Ishikawa (cell line): ENCODE measurements at regions not wholly inside any gene's neighbourhood (a gene's known extent, or its start where the extent isn't known, plus 50 kb on each side); places are given as distances from the start of the nearest gene placed in this dataset.

Source experiments
- CEBPB ChIP-seq: IDR thresholded peaks from 2 replicates; pipeline ENCODE4 v1.6.1; 2012
- CREB1 ChIP-seq: IDR thresholded peaks from 2 replicates; pipeline ENCODE4 v1.6.1; 2012; ENCODE audit warnings: low read depth
- EGR1 ChIP-seq: IDR thresholded peaks from 2 replicates; pipeline ENCODE4 v1.6.1; 2012
- EP300 ChIP-seq: IDR thresholded peaks from 2 replicates; pipeline ENCODE4 v1.6.1; 2012; ENCODE audit warnings: borderline replicate concordance
- FOXM1 ChIP-seq: IDR thresholded peaks from 2 replicates; pipeline ENCODE4 v1.6.1; 2012; ENCODE audit warnings: low read depth, borderline replicate concordance
- NFIC ChIP-seq: IDR thresholded peaks from 2 replicates; pipeline ENCODE4 v1.6.1; 2012
- RAD21 ChIP-seq: IDR thresholded peaks from 2 replicates; pipeline ENCODE4 v1.6.1; 2012; ENCODE audit warnings: low read depth
- TAF1 ChIP-seq: IDR thresholded peaks from 2 replicates; pipeline ENCODE4 v1.6.1; 2012; ENCODE audit warnings: low read depth, mild to moderate bottlenecking
- TCF12 ChIP-seq: IDR thresholded peaks from 2 replicates; pipeline ENCODE4 v1.6.1; 2012; ENCODE audit warnings: low read depth
- TEAD4 ChIP-seq: IDR thresholded peaks from 2 replicates; pipeline ENCODE4 v1.6.1; 2012
- YY1 ChIP-seq: IDR thresholded peaks from 2 replicates; pipeline ENCODE4 v1.6.1; 2012; ENCODE audit warnings: low read depth
- ZBTB7A ChIP-seq: IDR thresholded peaks from 2 replicates; pipeline ENCODE4 v1.6.1; 2012; ENCODE audit warnings: low read depth
- TF ChIP-seq, protein P1 (sequence below): IDR thresholded peaks from 2 replicates; pipeline ENCODE4 v1.6.1; 2012
- TF ChIP-seq, protein P2 (sequence below): IDR thresholded peaks from 2 replicates; pipeline ENCODE4 v1.6.1; 2012
- TF ChIP-seq, protein P3 (sequence below): IDR thresholded peaks from 2 replicates; pipeline ENCODE4 v1.6.1; 2012; ENCODE audit warnings: low read depth, mild to moderate bottlenecking

DNA sequence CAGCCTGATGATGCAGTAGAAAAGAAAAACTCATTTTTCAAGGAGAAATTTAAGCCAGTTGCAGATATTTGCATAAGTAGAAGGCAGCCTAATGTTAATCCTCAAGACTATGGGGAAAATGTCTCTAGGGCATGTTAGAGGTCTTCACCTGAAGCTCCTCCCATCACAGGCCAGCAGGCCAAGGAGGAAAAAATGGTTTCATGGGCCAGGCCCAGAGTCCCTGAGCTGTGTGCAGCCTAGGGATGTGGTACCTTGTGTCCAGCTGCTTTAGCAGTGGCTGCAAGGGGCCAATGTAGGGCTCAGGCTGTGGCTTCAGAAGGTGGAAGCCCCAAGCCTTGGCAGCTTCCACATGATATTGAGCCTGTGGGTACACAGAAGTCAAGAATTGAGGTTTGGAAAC, 1946.7 kb upstream of the FLRT2 start:
- TF ChIP-seq, protein P1, sequence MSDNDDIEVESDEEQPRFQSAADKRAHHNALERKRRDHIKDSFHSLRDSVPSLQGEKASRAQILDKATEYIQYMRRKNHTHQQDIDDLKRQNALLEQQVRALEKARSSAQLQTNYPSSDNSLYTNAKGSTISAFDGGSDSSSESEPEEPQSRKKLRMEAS = no peak
- TF ChIP-seq FOXM1 = no peak
- TF ChIP-seq TCF12 = no peak
- no peak for TF ChIP-seq TAF1
- TF ChIP-seq TEAD4 = no peak
- TF ChIP-seq YY1 = no peak
- TF ChIP-seq CREB1 = no peak
- TF ChIP-seq RAD21 = no peak
- TF ChIP-seq EP300 = no peak
- no peak for TF ChIP-seq NFIC
- TF ChIP-seq, protein P2, sequence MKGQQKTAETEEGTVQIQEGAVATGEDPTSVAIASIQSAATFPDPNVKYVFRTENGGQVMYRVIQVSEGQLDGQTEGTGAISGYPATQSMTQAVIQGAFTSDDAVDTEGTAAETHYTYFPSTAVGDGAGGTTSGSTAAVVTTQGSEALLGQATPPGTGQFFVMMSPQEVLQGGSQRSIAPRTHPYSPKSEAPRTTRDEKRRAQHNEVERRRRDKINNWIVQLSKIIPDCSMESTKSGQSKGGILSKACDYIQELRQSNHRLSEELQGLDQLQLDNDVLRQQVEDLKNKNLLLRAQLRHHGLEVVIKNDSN = no peak
- no peak for TF ChIP-seq CEBPB
- TF ChIP-seq ZBTB7A = no peak
- TF ChIP-seq, protein P3, sequence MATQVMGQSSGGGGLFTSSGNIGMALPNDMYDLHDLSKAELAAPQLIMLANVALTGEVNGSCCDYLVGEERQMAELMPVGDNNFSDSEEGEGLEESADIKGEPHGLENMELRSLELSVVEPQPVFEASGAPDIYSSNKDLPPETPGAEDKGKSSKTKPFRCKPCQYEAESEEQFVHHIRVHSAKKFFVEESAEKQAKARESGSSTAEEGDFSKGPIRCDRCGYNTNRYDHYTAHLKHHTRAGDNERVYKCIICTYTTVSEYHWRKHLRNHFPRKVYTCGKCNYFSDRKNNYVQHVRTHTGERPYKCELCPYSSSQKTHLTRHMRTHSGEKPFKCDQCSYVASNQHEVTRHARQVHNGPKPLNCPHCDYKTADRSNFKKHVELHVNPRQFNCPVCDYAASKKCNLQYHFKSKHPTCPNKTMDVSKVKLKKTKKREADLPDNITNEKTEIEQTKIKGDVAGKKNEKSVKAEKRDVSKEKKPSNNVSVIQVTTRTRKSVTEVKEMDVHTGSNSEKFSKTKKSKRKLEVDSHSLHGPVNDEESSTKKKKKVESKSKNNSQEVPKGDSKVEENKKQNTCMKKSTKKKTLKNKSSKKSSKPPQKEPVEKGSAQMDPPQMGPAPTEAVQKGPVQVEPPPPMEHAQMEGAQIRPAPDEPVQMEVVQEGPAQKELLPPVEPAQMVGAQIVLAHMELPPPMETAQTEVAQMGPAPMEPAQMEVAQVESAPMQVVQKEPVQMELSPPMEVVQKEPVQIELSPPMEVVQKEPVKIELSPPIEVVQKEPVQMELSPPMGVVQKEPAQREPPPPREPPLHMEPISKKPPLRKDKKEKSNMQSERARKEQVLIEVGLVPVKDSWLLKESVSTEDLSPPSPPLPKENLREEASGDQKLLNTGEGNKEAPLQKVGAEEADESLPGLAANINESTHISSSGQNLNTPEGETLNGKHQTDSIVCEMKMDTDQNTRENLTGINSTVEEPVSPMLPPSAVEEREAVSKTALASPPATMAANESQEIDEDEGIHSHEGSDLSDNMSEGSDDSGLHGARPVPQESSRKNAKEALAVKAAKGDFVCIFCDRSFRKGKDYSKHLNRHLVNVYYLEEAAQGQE = no peak
- TF ChIP-seq EGR1 = no peak

DNA sequence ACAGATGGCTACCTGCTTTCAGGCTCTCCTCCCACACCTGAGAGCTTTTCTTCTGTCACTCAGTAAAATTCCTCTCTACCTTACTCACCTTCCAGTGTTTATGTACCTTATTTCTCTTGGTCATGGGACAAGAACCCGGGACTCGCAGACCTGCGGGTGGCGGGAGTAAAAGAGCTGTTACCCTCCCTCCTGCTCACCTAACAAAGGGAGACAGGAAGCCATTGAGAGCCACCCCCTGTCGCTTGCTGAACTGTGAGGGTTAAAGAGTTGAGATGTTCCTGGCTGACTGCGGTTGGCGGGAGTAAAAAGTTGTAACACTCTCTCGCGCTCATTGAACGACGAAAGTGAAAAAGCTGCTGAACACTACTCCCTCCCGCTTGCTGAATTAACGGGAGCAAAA, 1935.1 kb upstream of the FLRT2 start:
- TF ChIP-seq EGR1 (no peak), CEBPB (no peak), TEAD4 (no peak), RAD21 (no peak), FOXM1 (no peak), CREB1 (no peak)
- TF ChIP-seq, protein P2 = no peak

DNA sequence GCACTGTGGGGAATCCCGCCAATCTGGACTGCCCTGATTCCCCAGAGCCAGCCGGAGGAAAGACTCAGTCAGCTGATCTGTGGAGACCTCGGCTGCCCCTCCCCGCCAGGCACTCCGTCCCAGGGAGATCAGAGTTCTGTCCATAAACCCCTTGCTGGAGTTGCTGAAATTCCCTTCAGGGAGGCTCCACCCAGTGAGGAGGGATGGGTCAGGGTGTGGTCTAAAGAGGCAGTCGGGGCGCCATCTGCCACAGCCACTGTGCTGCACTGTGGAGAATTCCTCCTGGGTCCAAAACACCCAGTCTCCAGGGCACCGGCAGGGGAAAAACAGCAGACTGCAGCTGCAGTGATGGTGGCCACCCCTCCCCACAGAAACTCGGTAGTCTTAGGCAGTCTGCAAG, 1922.3 kb upstream of the FLRT2 start:
- TF ChIP-seq NFIC (no peak), YY1 (no peak), EGR1 (no peak), TEAD4 (no peak), CEBPB (no peak)
- TF ChIP-seq, protein P2 = no peak
- TF ChIP-seq, protein P3 = no peak

DNA sequence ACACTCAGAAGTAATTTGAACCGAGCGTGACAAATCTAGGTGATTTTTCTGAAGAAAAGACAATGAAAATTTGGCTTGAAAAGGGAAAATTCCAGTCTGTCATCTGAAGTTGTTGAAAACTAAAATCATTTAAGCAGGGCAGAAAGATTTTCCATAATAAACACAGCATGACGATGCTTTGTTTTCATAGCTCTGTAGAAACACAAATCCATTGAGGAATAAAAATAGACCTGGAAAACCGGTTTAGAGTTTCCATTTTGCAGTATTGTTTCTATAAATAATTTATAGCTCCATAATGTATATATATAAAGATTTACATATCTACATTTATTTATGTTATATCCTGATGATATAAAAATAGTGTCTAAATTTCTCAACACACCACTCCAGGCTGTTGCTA, 1918.5 kb upstream of the FLRT2 start:
- TF ChIP-seq, protein P2 = no peak
- no peak for TF ChIP-seq TCF12
- TF ChIP-seq TAF1 = no peak
- TF ChIP-seq CEBPB = no peak
- TF ChIP-seq ZBTB7A = no peak

DNA sequence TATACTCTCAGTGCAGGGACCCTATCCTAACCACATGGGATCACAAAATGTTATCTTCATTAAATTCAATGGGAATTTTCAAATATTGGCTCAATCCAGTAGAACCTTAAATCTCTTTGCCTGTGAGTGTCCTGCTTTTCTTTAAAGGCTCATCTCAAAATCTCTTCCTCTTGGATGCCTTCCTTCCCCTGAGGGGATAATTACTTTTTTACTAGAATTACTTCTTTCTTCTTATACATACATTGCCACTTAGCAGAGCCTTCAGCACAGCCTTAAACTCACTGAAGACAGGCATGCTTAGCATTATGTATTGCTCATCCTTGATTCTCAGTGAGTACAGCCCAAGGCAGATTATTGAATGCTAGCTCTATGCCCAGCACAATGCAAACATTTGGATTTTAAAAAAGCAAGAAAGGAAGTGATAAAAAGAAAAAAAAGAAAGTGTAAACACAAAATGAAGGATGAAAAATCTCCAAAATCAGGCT, 1918.0 kb upstream of the FLRT2 start:
- TF ChIP-seq EGR1 (no peak), ZBTB7A (no peak), TEAD4 (no peak), TCF12 (no peak), FOXM1 (no peak), EP300 (no peak), CREB1 (no peak)
- TF ChIP-seq, protein P3 = no peak
